CD4-positive, alpha-beta T cell treated with Interleukin-15 for 1 hour (primary cell): ENCODE measurements at regions not wholly inside any gene's neighbourhood (a gene's known extent, or its start where the extent isn't known, plus 50 kb on each side); places are given as distances from the start of the nearest gene placed in this dataset.
"Not testable (repeated sequence)": the region's sequence is repeated elsewhere in the genome, so short reads cannot be mapped to it uniquely, and the experiment has no call there.

Experiments used
- DNase-seq: peaks from one replicate; pipeline ENCODE4 v3.0.0-alpha.2; 2020

DNA sequence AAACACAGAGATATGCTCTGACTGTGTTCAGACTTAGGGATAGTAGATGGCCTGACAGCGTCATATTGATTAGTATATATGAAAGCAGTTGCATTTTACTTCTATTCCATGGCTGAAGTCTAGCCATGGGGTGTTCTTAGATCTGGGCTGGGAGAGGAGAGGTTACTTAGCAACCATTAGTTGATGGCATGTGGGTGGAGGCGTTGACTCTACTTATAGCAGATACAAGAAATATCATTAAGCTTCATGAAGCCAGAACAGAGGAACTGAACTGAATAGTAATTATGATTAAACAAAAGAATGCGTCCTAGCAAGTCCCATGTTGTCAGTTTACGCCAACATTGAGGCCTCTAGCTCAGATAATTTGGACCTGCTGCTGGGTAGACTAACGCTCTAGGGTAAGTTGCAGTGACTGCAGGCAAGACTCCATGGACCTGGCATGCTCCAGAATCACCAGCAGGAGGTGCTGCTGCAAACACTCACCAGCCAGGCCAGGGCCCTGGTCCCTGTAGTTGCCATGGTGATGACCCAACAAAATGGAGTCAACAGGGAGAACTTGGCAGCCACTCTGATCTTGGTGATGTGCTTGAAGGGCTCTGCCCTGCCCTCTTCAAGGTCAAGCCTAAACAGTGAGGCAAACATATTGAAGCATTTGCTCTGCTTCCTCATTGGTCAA is 477.3 kb downstream of the PREX1 start:
- no peak for DNase-seq

DNA sequence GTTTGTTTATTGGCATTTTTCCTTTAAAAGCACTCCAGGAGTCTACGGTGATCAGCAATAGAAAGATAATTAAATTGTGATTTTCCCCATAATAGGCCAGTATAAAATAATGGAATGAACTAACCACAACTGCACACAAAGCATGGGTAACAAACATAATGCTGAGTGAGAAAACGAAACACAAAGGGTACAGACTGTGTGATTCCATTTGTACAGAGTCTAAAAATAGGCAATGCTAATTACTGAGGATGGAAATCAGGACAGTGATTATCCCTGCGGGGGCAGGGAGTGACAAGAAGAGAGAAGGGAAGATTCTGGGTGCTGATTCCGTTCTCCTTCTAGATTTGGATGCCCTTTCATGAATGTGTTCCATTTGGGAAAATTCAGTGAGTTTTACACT is 478.1 kb downstream of the PREX1 start:
- DNase-seq = no peak

- DNase-seq = no peak
Measured at GRCh38 chr20:48348022-48348421, 479.8 kb downstream of the PREX1 start.

DNA sequence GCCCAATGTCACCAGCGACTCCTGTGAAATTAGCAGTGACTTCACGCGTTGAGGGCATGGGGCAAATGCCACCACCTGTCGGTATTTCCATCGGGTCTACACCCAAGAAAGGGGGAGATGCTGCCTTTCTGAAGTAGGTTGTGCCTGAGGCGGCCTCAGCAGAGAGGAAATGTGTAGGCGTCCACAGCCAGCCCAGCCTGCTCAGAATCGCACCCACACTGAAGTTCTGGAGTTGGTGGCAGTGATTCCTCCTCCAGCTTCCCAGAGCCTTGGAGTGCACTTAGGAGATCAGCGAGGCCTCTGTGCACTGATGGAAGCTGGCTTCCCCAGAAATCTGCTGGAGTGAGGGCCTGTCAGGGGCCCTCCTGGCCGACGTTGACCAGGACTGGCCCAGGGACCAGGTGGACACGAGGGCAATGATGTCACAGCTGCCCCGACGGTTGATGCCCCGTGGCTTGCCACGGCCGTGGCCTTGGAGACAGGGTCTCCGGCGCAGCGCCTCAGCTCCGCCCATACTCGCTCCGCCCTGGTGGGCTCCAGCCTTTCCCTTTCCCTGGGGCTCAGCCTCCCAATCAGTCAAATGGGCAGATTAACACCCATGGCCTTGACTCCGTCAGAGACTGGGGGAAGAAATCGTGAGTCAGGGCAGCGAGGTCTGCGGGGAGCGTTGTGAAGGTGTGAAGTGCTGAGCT is 484.8 kb downstream of the PREX1 start:
- no peak for DNase-seq

- DNase-seq = no peak
Measured at GRCh38 chr20:48340883-48341281, 486.9 kb downstream of the PREX1 start.

DNA sequence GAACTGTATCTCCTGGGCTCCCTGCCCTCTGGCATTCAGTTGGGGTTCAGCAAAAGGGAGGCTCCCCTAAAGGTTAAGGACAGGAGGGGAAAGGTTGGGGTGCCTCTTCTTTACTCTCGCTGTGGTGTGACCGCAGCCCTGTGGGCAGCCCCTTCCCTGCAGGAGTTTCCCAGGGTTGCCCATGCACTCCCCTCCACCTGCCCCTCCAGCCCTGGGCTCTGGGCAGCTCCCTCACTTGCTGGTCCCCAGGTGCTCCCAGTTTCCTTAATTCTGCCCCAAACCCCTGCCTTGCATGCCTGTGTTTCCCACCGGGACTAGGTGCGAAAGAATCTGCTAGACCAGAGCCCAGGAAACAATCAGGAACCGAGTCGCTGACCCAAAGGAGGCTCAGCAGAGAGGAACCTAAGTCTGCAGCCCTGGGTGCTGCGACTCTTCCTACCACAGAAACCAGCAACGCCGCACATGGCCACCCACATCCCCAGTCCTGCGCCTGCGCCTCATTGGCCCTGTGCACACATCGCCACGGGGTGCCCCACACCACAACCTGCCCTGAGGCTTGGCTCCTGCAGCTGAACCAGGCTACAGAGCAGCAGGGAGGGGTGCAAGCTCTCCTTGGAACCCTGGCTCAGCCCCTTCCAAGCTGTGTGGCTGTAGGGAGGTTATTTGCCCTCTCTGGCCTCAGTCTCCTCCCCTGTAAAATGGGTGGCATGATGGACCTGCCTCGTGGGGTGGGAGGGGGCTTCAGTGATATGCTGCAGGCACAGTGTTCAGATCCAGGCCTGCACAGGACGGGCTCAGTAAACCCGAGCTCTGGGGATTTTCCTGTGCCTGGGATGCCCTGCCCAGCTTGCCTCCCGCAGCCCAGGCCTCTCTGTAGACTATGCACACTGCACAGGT is 487.6 kb downstream of the PREX1 start:
- DNase-seq = no peak

DNA sequence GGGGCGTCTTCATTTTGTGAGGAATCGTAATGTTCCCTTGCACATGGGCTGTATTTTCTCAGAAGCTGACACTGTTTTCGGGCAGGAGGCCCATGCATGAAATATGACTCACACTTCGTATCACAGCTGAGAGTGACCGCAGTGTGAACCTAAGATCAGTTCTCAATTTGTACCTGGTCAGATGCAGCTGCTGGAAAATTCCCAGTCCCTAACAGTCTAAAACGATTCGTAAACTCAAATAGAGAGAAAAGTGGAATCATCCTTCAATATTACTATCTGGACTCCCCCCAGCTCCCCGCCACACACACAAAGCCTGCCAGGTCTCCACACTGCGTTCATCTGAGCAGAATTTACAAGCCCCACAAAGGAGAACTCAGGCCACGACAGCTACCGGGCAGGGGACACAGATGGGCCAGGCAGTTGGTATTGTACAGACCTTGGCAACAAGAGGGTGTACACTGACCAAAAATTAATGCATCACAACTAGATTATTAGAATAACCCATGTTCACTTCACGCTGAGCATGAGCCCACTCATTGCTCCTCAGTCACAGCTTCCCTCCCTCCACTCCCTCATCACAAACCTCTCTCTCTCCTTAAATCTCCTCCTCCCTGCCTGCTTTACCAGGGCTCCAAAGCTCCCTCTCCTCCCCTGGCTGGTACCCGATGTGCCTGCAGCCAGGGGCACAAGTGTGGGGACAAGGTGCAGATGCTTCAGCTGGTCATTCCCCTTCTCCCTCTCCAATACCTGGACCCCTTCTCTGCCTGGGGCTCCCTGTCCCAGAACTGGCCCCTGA is 488.4 kb downstream of the PREX1 start:
- DNase-seq = no peak

DNA sequence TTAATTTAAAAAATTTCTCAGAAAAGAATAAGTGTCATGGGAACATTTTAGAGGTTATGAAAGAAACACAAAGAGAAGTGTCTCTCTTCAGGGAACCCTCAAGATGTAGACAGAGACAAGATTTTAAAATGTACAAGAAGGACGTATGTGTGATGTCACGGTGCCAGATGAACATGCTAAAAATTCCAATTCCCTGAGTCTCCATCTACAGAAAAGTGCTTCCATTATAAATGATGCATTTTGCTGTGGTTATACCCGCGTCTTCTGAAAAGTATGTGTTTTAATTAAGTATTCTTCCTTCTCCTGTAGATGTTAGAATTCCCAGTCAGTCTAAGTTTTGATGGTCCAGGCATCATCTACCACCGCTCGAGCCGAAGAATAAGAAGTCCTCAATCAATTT is 489.1 kb downstream of the PREX1 start:
- no peak for DNase-seq

GRCh38 chr20:48336597-48336996 is 491.2 kb downstream of the PREX1 start:
- DNase-seq = no peak

- DNase-seq = no peak
Measured at GRCh38 chr20:48335308-48336050, 492.3 kb downstream of the PREX1 start.

DNA sequence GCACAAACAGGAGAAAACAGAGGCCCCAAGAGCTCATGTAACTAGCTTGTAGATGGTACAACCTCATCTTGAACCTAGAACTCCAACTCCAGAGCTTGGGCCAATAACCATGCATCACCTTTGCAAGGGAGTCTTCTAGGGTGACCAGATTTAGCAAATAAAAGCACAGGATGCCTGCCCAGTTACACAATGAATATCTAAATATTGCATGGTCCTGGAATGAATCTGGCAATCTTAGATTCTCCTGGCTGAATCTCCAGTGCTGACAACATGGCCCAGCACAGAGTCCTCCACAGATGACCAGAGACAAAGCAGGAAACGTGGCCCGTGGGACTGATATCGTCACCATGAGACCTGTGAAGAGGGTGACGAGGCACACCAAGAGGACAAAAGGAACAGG is 494.1 kb downstream of the PREX1 start:
- DNase-seq = no peak

DNA sequence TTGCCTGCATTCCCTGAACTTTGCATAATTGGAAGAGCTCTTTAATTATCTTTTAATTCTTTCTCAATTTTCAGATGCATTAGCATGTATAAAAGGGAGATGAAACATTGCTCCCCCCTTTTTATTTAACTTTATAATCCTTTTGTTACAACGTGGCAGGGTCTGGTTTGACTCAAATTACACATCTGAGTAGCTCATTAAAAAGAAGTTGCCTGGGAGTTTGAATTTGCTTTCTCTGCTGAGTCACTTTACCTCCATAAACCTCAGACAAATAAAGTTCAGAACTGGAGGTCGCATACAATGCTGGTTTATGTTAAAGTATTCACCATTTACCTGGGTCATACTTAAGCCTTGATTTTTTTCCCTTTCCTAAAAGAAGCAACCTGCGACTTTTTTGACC is 495.2 kb downstream of the PREX1 start:
- DNase-seq = no peak

GRCh38 chr20:48331518-48332286 is 496.1 kb downstream of the PREX1 start:
- DNase-seq = no peak

DNA sequence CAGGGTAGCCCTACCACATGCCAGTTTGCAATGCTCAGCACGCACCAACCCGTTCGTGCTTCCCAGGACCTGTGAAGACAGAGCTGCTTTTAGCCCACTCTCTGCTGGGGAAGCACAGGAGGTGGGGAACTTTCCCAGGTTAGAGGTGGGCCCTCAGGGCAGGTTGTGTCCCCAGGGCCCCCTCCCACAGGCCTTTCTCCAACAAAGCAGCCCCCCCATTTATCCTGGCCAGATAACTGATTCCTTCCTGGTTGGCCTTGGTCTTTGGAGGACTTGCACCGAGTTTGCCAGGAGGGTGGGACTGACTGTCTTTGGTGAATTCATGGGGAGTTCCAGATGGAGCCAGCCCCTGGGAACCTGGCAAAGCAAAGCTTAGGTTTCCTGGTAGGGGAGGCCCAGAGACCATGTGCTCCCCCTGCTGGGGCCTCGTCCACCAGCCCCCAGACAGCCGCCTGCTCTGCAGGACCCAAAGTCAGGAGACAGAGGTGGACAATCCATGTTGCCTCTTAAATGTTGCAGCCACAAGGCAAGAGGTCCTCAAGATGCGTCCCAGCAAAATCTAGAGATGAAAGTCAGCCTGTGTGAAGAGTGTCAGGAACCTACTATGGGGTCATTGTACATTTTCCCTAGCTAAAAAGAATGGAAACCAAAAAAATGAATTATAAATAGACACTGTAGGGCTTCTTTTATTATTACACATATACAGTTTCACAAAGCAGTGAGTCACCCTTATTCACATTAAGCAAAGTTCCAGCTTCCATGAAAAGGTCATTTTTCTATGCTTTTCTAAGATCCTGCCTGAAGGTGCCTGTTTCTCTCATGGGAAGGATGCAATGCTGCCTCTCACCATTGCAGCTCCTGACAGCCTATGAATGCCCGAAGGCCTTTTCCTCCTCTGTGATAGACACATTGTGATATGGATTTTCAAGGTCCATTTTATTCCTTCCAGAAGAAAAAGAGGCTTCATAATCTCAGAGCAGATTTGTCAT is 497.8 kb downstream of the PREX1 start:
- DNase-seq = no peak

- DNase-seq = no peak
Measured at GRCh38 chr20:48329031-48329615, 498.7 kb downstream of the PREX1 start.

- DNase-seq = not testable (repeated sequence)
Measured at GRCh38 chr20:48327848-48328247, 500.0 kb downstream of the PREX1 start.

GRCh38 chr20:48326868-48327267 is 500.9 kb downstream of the PREX1 start:
- no peak for DNase-seq

- DNase-seq = no peak
Measured at GRCh38 chr20:48326434-48326691, 501.4 kb downstream of the PREX1 start.

DNA sequence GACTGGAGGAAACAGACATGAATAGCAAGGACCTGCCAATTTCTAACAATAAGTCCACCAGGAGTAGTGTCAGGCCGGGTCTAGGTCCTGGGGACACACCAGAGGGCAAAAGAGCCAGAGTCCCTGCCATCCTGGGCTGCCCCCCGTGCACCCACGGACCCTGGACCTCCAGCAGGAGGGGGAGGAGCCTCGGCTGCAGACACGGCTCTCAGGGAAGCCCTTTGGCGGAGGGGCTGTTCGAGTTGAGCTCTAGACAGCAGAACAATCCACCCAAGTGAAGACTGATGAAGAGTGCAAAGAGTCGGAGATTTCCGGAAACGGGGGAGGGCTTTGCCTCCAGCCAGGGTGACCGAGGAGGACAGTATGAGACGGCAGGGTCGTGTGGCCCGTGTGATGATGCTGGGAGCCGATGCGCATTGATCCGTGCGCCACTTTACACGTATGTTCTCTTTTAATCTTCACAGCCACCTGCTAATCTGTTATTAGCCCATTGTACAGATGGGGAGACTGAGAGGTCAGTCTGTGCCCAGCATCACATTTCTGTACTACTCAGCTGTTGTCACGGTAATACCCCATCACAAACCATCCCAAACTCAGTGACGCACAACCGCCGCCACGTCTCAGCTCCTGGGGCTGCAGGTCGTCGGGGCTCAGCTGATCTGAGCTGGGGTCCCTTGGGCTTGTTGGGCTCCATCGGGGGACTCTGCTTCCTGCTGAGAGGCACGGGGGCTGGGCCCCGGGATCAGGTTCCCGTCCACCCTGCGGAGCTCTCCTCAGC is 502.0 kb downstream of the PREX1 start:
- DNase-seq = no peak
